Left renal cortex interstitium (tissue), 4 donors: ENCODE measurements at regions not wholly inside any gene's neighbourhood (a gene's known extent, or its start where the extent isn't known, plus 50 kb on each side); places are given as distances from the start of the nearest gene placed in this dataset.

Experiments used
- DNase-seq, 4 donors: peaks; one replicate each; pipeline ENCODE4 v3.0.0-alpha.2; 2013; ENCODE audit warnings: low read depth in 4 of 4, low spot score in 2 of 4, missing footprints in 1 of 4

DNA sequence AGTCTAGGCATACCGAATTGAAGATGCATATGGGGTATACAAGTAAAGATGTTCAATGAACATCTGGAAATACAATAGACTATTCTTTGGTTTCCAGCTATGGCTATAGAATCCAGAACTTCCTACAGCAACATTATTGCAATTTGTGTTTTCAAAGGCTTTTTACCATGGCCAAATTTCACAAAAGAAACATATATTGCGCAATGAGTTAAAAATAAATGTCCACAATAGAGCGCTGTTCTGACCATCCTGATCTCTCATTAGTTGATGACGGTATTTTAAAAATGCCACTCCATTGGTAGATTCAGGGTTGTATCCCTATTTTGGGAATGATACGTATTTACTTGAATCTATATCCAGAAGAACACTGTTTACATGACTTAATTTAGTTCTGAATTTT is 139.2 kb downstream of the LINC00632 start:
- no peak for DNase-seq

GRCh38 chrX:140860718-140861117 is 141.7 kb upstream of the SPANXB1 start:
- DNase-seq, result no peak

DNA sequence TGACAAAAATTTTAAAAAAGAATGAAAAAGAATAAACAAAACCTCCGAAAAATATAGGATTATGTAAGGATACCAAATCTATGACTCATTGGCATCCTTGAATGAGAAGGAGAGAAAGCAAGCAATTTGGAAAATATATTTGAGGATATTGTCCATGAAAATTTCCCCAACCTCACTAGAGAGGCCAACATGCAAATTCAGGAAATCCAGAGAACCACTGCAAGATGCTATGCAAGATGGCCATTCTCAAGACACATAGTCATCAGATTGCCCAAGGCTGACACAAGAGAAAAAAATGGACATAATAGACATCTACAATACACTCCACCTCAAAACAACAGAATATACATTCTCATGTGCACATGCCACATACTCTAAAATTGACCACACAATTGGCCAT is 135.9 kb upstream of the SPANXB1 start:
- no peak for DNase-seq

DNA sequence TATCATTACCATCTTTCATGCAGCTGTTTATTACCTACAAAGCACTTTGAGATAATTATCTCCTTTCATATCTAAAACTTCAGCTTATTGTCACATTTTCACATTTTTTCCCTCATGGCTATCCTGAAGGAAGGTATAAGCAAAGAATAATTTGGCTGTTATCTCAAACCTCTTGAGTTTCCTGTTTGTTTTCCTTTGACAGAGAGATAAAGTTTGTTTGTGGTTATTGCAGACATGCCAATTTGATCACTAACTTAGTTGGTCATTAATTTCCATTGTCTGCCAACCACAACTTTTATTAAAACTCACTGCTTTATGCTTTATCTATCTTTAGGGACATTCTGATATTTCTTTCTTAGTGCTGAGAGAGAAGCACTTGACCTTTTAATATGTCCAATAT is 89.8 kb upstream of the SPANXB1 start:
- no peak for DNase-seq

GRCh38 chrX:140913802-140914501 is 88.4 kb upstream of the SPANXB1 start:
- no peak for DNase-seq

DNA sequence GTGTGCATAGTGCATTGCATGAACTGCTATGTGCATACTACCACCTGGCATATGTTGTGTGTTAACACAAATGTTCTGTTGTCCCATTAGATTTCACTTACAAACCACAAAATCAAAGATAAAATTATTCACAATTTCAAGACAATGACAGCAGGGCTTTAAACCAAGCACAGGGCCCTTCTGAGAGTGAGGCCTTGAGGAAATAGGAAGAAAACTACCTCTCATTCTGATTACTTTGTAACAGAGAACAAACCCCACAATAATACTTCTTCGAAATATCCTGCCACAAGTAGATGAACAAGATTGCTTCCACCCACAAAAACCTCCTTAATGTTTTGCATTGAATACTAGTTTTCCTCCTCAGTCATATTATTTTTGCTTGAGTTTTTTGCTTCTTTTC is 85.5 kb upstream of the SPANXB1 start:
- DNase-seq, result no peak

GRCh38 chrX:140917354-140918115 is 84.9 kb upstream of the SPANXB1 start:
- DNase-seq, result no peak

- DNase-seq, result peak in 2 of 4 donors; percentile 6 to 17
These were observed 83.9 kb upstream of the SPANXB1 start for GRCh38 chrX:140918398-140919038.

- DNase-seq, result no peak
These were observed 82.0 kb upstream of the SPANXB1 start for GRCh38 chrX:140920416-140920815.

DNA sequence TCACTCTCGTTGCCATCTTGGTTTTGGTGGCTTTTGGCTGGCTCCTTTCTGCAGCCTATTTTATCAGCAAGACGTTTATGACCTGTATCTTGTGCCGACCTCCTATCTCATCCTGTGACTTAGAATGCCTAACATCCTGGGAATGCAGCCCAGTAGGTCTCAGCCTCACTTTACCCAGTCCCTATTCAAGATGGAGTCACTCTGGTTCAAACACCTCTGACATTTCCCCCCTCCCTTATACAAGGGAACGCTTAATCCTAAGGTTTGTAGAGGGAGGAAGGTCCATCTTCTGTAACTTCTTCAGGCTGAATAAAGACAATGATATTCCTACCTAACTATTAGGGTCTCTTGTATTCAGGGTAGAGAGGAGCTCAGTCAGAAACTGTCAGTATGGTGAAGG is 79.3 kb upstream of the SPANXB1 start:
- no peak for DNase-seq

- no peak for DNase-seq
These were observed 73.7 kb upstream of the SPANXB1 start for GRCh38 chrX:140928739-140929138.

GRCh38 chrX:140933016-140933415 is 69.4 kb upstream of the SPANXB1 start:
- DNase-seq, result no peak

- DNase-seq, result no peak
These were observed 68.3 kb upstream of the SPANXB1 start for GRCh38 chrX:140933874-140934655.

DNA sequence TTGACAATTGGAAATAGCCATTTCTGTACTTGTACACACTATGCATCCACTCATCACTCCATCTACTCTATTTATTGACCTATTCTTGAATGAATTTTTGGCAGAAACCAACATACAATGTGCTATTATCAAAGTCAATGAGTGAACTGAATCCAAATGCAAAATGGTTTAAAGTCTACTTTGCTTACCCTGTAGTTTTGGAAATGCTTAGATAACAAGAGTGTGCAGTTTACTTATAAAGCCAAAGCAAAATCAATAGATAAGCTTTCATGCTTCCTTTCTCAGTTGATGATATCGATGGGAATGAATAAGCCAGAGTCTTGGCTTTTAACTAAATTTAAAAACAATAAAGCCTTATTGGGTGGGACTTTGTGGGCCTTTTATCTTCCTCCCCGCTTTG is 58.9 kb upstream of the SPANXB1 start:
- no peak for DNase-seq

- DNase-seq, result no peak
These were observed 57.7 kb upstream of the SPANXB1 start for GRCh38 chrX:140944710-140945109.

GRCh38 chrX:140948827-140949226 is 53.6 kb upstream of the SPANXB1 start:
- no peak for DNase-seq

GRCh38 chrX:140949233-140949632 is 53.2 kb upstream of the SPANXB1 start:
- DNase-seq, result no peak
